Stimulated activated CD4-positive, alpha-beta T cell treated with anti-CD3 and anti-CD28 coated beads, Interleukin-2, amount 100 ng/mL, for 24 hours (primary cell): ENCODE measurements at regions not wholly inside any gene's neighbourhood (a gene's known extent, or its start where the extent isn't known, plus 50 kb on each side); places are given as distances from the start of the nearest gene placed in this dataset.

Experiments used
- DNase-seq, 2 donors: peaks; one replicate each; pipeline ENCODE4 v3.0.0-alpha.2; 2020

GRCh38 chr10:2688958-2689357 is 378.4 kb upstream of the PFKP start:
- DNase-seq, result no peak

- no peak for DNase-seq
Observed at GRCh38 chr10:2686691-2687090, 380.7 kb upstream of the PFKP start.

- no peak for DNase-seq
Observed at GRCh38 chr10:2682491-2682890, 384.9 kb upstream of the PFKP start.

GRCh38 chr10:2681891-2682290 is 385.5 kb upstream of the PFKP start:
- DNase-seq, result no peak

GRCh38 chr10:2680821-2681220 is 386.5 kb upstream of the PFKP start:
- no peak for DNase-seq

- no peak for DNase-seq
Observed at GRCh38 chr10:2679646-2680045, 387.7 kb upstream of the PFKP start.

- no peak for DNase-seq
Observed at GRCh38 chr10:2676455-2676854, 390.9 kb upstream of the PFKP start.

- no peak for DNase-seq
Observed at GRCh38 chr10:2674451-2674850, 392.9 kb upstream of the PFKP start.

- DNase-seq, result no peak
Observed at GRCh38 chr10:2670864-2671263, 396.5 kb upstream of the PFKP start.

GRCh38 chr10:2665772-2666171 is 401.6 kb upstream of the PFKP start:
- no peak for DNase-seq

GRCh38 chr10:2660276-2660675 is 407.1 kb upstream of the PFKP start:
- DNase-seq, result no peak

- no peak for DNase-seq
Observed at GRCh38 chr10:2659660-2660209, 407.6 kb upstream of the PFKP start.

GRCh38 chr10:2658780-2659179 is 408.6 kb upstream of the PFKP start:
- no peak for DNase-seq

GRCh38 chr10:2650328-2650727 is 417.0 kb upstream of the PFKP start:
- DNase-seq, result no peak

GRCh38 chr10:2641028-2641427 is 426.3 kb upstream of the PFKP start:
- no peak for DNase-seq

- DNase-seq, result no peak
Observed at GRCh38 chr10:2633630-2634029, 433.7 kb upstream of the PFKP start.

GRCh38 chr10:2631557-2632205 is 435.7 kb upstream of the PFKP start:
- DNase-seq, result no peak

- no peak for DNase-seq
Observed at GRCh38 chr10:2628705-2629104, 438.6 kb upstream of the PFKP start.

- no peak for DNase-seq
Observed at GRCh38 chr10:2627969-2628368, 439.4 kb upstream of the PFKP start.

- DNase-seq, result no peak
Observed at GRCh38 chr10:2625094-2625493, 442.3 kb upstream of the PFKP start.

GRCh38 chr10:2623675-2624274 is 443.6 kb upstream of the PFKP start:
- DNase-seq, result no peak

- no peak for DNase-seq
Observed at GRCh38 chr10:2620827-2621521, 446.4 kb upstream of the PFKP start.

- DNase-seq, result no peak
Observed at GRCh38 chr10:2619916-2620315, 447.4 kb upstream of the PFKP start.

- DNase-seq, result no peak
Observed at GRCh38 chr10:2619472-2619871, 447.9 kb upstream of the PFKP start.
